ENCODE measurements at regions not wholly inside any gene's neighbourhood (a gene's known extent, or its start where the extent isn't known, plus 50 kb on each side); places are given as distances from the start of the nearest gene placed in this dataset.

DNA sequence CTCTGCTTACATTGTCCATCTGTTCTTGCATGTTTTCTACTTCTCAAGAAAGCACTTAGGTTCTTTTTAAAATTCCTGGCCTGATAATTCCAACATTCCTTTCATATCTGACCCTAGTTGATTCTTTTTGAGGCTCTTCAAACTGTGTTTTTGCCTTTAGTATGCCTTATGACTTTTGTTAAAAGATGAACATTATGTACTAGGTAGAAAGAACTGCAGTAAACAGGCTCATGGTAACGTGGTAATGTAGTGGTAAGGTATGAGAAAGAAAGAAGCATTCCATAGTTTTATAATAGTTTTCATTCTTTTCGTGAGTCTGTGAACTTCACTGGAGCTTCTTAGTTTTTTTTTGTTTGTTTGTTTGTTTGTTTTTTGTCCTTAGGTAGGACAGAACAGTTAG is 306.4 kb downstream of the MBD2 start:
- Mint-ChIP-seq H3K27ac (no peak overlapping the region), H3K4me1 (no peaks in the 10 kb centered on the region), H3K27me3 (no peaks in the 10 kb centered on the region), H3K4me3 (no peak overlapping the region), H3K9me3 (peaks cover 18 to 25% of the 10 kb centered on the region in 2 donors)
- DNase-seq (no peak), ATAC-seq (no peak)

DNA sequence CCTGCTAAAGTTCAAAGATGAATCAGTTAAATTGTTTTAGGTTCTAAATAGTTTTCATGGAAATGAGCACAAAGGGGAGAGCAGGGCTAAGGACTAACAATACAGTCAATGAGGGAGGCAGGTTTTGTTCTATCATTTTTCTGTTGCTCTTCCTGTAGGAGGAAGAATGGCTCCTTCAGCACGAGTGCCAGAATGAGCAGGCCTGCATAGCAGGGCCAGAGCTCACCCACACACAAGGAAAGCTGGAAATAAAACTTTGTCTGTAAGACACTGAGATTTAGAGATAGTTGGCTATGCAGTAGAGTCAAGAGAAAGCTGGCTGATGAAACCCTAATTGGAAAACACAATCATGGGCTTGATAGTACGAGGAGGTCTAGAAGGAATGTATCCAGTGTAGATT is 313.3 kb downstream of the MBD2 start:
- H3K27ac Mint-ChIP-seq = peak overlapping the region in 1 of 2 donors; percentile 68
- peaks cover 0 to 4% of the 10 kb centered on the region in 2 donors for H3K9me3 Mint-ChIP-seq
- no peaks in the 10 kb centered on the region for H3K27me3 Mint-ChIP-seq
- no peak for ATAC-seq
- no peak overlapping the region for H3K4me3 Mint-ChIP-seq
- no peaks in the 10 kb centered on the region for H3K4me1 Mint-ChIP-seq
- no peak for DNase-seq

DNA sequence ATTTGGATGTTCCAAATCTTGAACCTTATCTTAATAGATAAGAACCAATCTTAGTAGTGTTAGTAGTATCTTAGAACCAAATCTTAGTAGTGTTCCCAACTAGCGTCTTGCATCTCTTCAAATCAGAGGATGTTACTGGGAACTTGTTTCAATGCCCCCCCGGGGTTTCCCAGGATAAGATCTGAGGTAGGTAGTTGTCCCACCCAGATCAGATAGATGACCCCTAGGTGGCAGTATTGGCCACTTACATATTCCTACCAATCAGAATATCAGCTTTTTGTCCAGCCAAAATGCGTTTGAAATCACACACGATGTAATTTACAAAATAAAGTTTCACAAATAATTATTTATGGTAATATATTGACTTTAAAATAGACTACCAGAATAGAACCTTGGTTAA is 314.8 kb downstream of the MBD2 start:
- Mint-ChIP-seq H3K27ac (no peak overlapping the region), H3K4me3 (no peak overlapping the region), H3K27me3 (peaks cover 5% of the 10 kb centered on the region), H3K9me3 (peaks cover 0 to 18% of the 10 kb centered on the region in 2 donors), H3K4me1 (no peaks in the 10 kb centered on the region)
- DNase-seq = no peak
- ATAC-seq = no peak

DNA sequence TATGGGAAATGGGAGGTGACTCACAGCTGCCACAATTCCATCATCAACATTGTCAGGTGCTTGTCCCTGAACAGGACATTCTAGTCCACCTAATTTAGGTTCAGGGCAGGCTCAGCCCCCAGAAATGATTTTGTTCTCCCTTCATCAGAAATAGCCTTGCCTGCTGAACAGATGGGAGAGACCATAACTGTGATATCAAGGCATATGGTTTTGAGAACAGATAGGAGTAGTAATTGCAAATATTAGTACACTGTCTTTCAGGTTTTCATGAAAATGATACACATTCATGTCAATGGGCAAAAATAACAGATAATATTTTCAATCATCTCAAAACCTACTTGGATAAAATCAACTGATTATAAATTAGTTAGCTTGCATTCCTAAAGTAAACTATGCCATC is 316.5 kb downstream of the MBD2 start:
- peaks cover 5% of the 10 kb centered on the region for H3K27me3 Mint-ChIP-seq
- ATAC-seq = no peak

DNA sequence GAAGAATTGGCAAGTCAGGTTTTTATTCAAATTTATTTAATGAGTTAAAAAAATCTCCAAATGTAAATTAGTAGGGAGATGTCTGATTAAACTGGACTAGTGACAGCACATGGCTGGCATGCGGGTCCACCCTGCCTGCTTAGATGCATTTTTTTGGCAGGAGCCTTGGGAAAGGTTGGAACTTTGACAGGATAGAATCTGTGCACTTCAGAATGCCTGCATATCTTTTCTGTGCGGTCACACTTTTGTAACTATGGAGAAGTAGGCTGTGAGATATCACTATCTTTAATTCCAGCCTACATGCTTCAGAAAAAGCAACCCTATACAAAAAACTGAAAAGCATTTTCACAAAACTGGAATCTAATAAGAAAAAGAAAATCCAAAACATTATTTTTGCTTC is 317.8 kb downstream of the MBD2 start:
- Mint-ChIP-seq H3K27ac (no peak overlapping the region), H3K4me1 (no peaks in the 10 kb centered on the region), H3K9me3 (peaks cover 0 to 18% of the 10 kb centered on the region in 2 donors), H3K27me3 (peaks cover 5% of the 10 kb centered on the region), H3K4me3 (no peak overlapping the region)
- DNase-seq (no peak), ATAC-seq (no peak)

More for the DNA sequence above, 316.5 kb downstream of the MBD2 start:
- Mint-ChIP-seq H3K9me3 (peaks cover 0 to 18% of the 10 kb centered on the region in 2 donors), H3K4me3 (no peak overlapping the region), H3K27ac (no peak overlapping the region), H3K4me1 (no peaks in the 10 kb centered on the region)
- DNase-seq = no peak

DNA sequence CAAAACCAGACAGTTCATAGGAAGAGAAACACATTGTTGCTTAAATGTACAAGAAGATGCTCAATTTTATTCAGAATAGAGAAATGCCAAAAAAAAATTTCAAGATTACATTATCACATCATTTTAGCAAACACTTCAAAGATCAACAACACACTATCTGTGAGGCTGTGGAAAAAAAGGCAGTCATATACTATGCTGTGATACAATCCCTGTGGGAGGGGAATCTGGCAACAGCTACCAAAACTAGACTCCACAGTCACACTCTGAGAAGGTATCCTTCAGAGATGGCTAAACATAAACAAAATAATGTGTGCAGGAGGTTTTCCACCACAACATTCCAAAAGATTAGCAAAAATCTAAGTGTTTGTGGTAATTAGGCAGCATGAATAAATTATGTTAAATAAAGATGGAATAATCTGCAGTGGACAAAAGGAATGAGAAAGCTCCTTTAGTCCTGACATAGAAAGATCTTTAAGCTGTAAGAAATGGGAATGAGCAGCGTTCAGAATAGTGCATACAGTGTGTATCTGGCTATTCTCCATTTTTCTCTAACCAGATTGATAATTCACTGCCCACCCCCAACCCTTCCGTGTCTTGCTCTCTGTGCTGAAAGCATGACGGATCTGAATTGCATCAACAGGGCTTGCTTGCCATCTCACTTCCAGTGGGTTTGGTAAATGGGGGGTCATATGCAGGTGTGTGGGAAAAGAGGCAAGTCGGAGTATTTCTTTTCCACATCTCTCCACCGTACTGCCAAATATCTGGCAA is 329.6 kb downstream of the MBD2 start:
- DNase-seq (no peak), ATAC-seq (no peak)
- peaks cover 4 to 5% of the 10 kb centered on the region in 2 donors for H3K9me3 Mint-ChIP-seq
- no peak overlapping the region for H3K27ac Mint-ChIP-seq
- no peaks in the 10 kb centered on the region for H3K27me3 Mint-ChIP-seq
- H3K4me3 Mint-ChIP-seq = no peak overlapping the region
- no peaks in the 10 kb centered on the region for H3K4me1 Mint-ChIP-seq

DNA sequence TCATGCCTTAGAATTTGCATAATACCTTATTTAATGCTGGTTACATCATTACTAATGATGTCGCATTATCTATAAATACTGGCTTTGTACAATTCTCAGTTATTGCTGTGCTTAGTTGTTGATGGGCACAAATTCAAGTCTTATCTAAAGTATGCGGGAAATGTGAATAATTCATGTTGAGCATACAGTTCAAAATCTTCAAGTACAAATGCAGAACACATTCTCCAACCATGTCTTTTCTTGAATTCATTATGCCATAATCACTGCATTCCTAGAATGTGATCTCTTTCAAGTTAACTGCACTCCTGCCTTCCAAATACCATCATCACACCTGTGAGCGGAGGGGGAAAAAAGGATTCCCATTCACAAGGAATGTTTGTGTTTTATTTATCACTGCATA is 337.0 kb downstream of the MBD2 start:
- no peak for DNase-seq
- Mint-ChIP-seq H3K4me3 (no peak overlapping the region), H3K27ac (no peak overlapping the region), H3K4me1 (no peaks in the 10 kb centered on the region), H3K27me3 (no peaks in the 10 kb centered on the region), H3K9me3 (no peaks in the 10 kb centered on the region)
- ATAC-seq = no peak

DNA sequence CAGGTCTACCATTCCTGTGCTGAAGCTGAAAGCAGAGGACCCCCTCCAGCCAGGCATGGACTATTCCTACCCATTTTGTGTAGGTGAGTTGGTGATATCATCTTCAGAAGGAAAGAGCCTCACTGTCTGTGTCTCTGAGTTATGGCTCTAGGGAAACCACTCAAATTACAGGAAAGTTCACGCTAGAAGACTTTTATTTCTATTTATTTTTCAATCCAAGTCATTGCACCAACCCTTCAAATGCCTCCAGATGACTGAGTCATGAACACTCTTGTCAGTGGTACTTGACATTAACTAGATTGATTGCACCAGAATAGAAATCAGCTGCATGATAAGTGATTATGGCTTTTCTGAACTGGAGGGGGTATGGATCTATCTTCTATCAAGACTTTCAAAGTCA is 338.4 kb downstream of the MBD2 start:
- Mint-ChIP-seq H3K9me3 (peaks cover 0 to 4% of the 10 kb centered on the region in 2 donors), H3K4me3 (no peak overlapping the region), H3K27ac (no peak overlapping the region), H3K27me3 (no peaks in the 10 kb centered on the region), H3K4me1 (no peaks in the 10 kb centered on the region)
- DNase-seq (no peak), ATAC-seq (no peak)

DNA sequence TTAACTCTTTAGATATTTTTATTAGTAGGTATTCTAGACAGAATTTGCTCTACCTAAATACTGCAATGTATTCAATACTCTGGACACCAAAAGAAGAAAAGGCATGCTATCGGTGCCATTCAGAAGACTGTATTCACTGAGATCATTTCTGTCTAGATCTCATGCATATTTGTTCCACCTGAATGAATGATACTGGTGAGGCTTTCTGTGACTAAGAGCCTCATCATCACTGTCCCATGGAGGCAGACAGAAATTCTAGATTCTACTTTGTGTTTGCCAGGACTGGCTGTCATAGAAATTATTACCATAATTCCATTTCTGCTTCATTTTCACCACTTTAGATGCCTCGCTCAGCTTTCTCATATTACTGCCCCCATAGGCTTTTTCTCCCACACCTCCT is 340.7 kb downstream of the MBD2 start:
- DNase-seq (no peak), ATAC-seq (no peak)
- peaks cover 4 to 18% of the 10 kb centered on the region in 2 donors for H3K9me3 Mint-ChIP-seq
- H3K4me3 Mint-ChIP-seq = no peak overlapping the region
- no peak overlapping the region for H3K27ac Mint-ChIP-seq
- H3K27me3 Mint-ChIP-seq = no peaks in the 10 kb centered on the region
- H3K4me1 Mint-ChIP-seq = no peaks in the 10 kb centered on the region

DNA sequence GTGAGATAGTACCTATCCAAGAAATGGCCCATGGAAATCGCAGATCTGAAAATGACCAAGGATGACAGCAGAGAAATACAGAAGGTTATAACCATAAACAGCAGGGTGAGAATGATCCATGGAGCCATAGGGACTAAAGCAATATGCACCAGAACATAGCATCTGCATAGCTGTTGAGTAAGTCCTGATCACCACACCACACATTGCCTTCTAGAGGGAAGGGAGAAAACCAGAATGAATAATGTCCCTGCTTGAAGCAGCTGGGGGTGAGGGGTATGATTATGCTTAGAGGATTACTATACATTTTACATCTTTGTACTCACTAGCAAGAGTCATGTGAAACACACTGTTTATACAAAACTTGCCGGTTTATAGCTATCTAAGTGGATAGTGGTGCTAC is 350.4 kb downstream of the MBD2 start:
- DNase-seq (no peak), ATAC-seq (no peak)
- no peaks in the 10 kb centered on the region for H3K9me3 Mint-ChIP-seq
- H3K4me1 Mint-ChIP-seq = no peaks in the 10 kb centered on the region
- H3K4me3 Mint-ChIP-seq = no peak overlapping the region
- H3K27me3 Mint-ChIP-seq = no peaks in the 10 kb centered on the region
- no peak overlapping the region for H3K27ac Mint-ChIP-seq

DNA sequence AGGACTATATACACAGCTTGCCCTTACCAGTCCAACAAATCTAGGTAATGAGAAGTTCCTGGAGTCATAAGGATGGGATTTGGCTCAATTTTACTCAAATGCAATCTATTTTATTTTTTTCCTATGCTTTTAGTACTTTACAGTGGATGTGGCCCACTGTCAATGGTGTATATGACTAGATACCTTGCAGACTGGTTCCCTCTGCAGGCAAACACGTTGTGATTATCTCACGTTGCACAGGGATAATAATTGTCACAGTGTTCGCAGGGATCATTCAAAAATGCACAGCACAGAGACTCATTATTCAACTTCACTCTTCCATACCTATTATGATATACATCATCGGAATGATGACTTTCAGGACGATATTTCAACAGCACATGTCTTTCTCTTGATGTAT is 359.7 kb downstream of the MBD2 start:
- H3K4me3 Mint-ChIP-seq = no peak overlapping the region
- ATAC-seq = no peak
- no peak for DNase-seq
- no peaks in the 10 kb centered on the region for H3K4me1 Mint-ChIP-seq
- H3K27me3 Mint-ChIP-seq = no peaks in the 10 kb centered on the region
- H3K9me3 Mint-ChIP-seq = no peaks in the 10 kb centered on the region
- H3K27ac Mint-ChIP-seq = no peak overlapping the region

DNA sequence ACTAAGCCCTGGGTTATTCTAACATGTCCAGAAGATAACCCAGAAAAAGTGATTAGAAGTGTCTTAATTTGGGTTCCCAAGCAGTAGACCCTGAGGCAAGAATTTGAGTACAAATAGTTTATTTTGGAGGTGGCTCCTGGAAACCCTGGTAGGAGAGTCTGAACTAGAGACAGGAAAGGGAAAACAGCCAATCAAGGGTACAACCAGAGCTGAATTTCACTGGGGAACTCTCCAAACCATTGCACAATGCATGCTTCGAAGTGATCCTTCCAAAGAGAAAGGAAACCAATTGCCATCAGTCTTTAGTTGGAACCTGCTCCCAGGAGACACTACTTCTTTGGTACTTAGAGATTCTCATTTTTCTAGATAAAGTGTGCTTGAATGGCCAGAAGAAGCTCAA is 361.5 kb downstream of the MBD2 start:
- Mint-ChIP-seq H3K9me3 (no peaks in the 10 kb centered on the region), H3K4me3 (no peak overlapping the region), H3K4me1 (no peaks in the 10 kb centered on the region), H3K27me3 (no peaks in the 10 kb centered on the region), H3K27ac (no peak overlapping the region)
- DNase-seq (no peak), ATAC-seq (no peak)

DNA sequence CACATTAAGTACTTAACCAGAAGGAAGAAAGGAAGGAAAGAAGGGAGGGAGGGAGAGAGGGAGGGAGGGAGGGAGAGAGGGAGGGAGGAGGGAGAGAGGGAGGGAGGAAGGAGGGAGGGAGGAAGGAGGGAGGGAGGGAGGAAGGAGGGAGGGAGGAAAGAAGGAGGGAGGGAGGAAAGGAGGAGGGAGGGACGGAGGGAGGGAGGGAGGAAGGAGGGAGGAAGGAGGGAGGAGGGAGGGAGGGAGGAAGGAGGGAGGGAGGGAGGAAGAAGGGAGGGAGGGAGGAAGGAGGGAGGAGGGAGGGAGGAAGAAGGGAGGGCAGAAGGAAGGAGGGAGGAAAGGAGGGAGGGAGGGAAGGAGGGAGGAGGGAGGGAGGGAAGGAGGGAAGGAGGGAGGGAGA is 363.3 kb downstream of the MBD2 start:
- ATAC-seq = no peak
- no peak for DNase-seq
- Mint-ChIP-seq H3K27ac (no peak overlapping the region), H3K4me3 (no peak overlapping the region), H3K27me3 (no peaks in the 10 kb centered on the region), H3K4me1 (no peaks in the 10 kb centered on the region), H3K9me3 (no peaks in the 10 kb centered on the region)

DNA sequence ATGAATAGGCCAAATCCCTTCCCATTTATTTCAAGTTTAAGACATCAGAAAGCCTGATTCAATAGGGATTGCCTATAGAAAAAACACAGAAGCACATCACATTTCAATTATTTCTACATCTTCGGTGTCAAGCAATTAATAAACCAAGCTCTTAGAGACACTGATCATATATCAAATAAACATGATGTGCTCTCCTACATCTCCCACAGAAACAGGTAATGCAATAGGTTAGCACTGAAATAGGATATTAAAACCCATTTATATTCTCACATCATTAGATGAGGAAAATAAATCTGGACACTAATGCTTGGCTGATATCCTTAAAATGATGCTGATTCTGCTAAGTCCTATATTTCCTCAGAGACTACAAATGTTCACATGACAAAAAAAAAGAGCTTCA is 364.7 kb downstream of the MBD2 start:
- no peaks in the 10 kb centered on the region for H3K4me1 Mint-ChIP-seq
- no peak for DNase-seq
- ATAC-seq = no peak
- no peaks in the 10 kb centered on the region for H3K27me3 Mint-ChIP-seq
- no peaks in the 10 kb centered on the region for H3K9me3 Mint-ChIP-seq
- no peak overlapping the region for H3K4me3 Mint-ChIP-seq
- H3K27ac Mint-ChIP-seq = no peak overlapping the region

DNA sequence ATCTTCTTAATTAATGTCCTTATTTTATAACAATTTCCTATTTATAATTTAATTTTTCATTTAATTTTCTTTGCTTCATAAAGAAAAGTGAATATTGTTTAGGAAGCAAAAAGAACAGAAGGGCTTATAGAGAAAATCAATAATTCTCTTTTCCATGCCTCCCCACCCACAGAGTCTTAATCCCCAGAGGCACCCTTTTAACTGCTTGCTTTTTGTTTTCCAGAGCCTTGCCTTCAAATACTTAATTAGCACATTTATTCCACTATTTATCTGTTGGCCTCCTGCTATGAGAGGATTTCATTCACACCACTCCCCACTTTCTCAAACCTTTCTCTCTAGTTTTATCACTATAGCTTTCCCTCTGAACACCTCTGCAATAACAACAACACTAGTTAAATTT is 373.6 kb downstream of the MBD2 start:
- H3K27me3 Mint-ChIP-seq = no peaks in the 10 kb centered on the region
- no peaks in the 10 kb centered on the region for H3K4me1 Mint-ChIP-seq
- ATAC-seq (no peak), DNase-seq (no peak)
- H3K4me3 Mint-ChIP-seq = no peak overlapping the region
- no peak overlapping the region for H3K27ac Mint-ChIP-seq
- H3K9me3 Mint-ChIP-seq = peaks cover 0 to 20% of the 10 kb centered on the region in 2 donors

DNA sequence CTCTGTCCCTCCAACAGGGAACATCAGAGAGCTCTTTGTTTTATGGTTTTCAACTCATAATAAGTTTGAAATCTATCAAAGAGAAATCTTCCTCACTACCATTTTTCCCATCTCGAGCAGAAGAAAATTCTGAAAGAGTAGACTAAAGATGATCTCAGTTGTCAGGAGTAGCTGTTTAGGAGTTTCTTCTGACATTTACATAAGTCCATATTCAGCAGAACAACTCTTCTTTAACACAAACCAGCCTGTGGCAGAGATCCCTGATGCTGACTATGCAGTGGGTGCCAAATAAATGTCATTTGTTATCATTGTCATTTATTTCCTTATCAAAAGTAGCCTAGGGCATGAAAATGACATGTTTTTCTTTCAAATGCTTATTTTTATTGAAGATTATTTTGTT is 380.7 kb downstream of the MBD2 start:
- no peak for ATAC-seq
- peaks cover 10 to 14% of the 10 kb centered on the region in 2 donors for H3K9me3 Mint-ChIP-seq

DNA sequence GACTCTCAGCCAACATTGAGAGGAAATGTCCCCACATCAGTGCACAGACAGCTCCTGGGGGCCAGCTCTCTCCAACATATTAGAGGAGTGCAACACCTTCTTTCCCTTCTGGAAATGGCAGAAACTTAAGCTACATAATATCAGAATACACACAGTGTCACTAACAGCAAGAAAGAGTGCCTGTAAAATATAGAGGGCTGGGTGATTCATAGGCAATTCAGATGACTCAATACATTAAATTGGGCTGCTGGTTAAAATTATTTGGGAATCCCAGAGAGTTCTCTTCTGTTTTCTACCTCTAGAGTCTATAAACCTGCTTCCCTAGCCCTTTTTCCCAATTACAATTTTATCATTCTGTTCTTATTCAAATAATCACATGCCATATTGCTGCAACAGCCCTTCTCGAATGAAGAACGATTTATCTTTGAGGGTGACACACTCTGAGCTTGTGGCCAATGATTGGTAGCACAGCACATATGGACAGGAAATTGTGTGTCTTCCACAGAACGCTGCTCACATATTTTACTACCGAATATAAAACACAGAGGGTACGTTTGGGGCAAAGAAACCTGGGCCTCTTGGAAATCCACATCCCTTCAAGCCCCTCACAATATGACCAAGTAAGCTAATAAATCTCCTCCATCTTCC is 381.2 kb downstream of the MBD2 start:
- no peaks in the 10 kb centered on the region for H3K4me1 Mint-ChIP-seq
- H3K4me3 Mint-ChIP-seq = no peak overlapping the region
- no peak for ATAC-seq
- H3K9me3 Mint-ChIP-seq = peaks cover 10 to 14% of the 10 kb centered on the region in 2 donors
- H3K27ac Mint-ChIP-seq = no peak overlapping the region
- no peaks in the 10 kb centered on the region for H3K27me3 Mint-ChIP-seq
- DNase-seq = no peak

More for the DNA sequence above, 380.7 kb downstream of the MBD2 start:
- H3K4me3 Mint-ChIP-seq = no peak overlapping the region
- no peak for DNase-seq
- no peaks in the 10 kb centered on the region for H3K27me3 Mint-ChIP-seq
- H3K4me1 Mint-ChIP-seq = no peaks in the 10 kb centered on the region
- no peak overlapping the region for H3K27ac Mint-ChIP-seq

Data from stimulated activated naive CD8-positive, alpha-beta T cell treated with anti-CD3 and anti-CD28 coated beads, Interleukin-15, amount 100 ng/mL, for 72 hours (primary cell).